Erythroblast (primary cell): ENCODE measurements at regions not wholly inside any gene's neighbourhood (a gene's known extent, or its start where the extent isn't known, plus 50 kb on each side); places are given as distances from the start of the nearest gene placed in this dataset.

ENCODE experiments used
- GATA1 ChIP-seq: IDR thresholded peaks from 2 replicates; pipeline ENCODE4 v1.6.1; 2011; ENCODE audit warnings: low read depth, mild to moderate bottlenecking, control low read depth, low read length, moderate library complexity
- POLR2A ChIP-seq: IDR thresholded peaks from 2 replicates; pipeline ENCODE4 v1.6.1; 2011; ENCODE audit warnings: mild to moderate bottlenecking, low read length

DNA sequence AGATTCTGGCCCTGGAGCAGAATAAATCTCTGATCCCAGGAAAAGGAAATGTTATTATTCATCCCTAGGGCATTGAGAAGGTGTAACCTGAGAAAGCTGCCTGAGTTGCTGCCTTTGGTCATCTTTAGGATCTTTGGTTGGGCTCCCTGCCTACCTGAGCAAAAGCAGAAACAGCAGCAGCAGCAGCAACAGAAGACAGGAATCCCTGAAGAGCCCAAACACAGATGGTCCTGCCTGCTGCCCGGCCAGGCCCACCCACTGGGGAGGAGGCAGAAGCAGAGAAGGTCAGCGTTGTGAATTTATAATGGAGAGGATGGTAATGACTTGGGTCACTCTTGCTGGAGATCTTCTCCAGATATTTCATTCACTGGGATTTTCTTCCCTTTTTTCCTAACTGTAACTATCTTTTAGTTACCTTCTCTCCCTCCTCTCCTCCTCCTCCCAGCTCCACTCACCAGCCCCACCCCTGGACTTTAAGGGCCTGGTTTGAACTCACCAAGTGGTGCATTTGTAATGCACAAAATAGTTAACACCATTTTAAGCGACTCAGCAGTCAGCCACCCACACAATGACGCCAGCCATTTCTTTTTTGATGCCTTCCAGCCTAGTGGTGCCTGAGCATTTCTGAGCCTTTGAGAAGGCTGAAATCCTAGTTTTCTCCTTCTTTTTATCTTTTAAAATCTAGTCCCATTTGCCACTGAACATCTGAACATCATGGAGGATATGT, 91.7 kb downstream of the HSPH1 start:
- no peak for TF ChIP-seq POLR2A
- no peak for TF ChIP-seq GATA1
